ENCODE measurements at regions not wholly inside any gene's neighbourhood (a gene's known extent, or its start where the extent isn't known, plus 50 kb on each side); places are given as distances from the start of the nearest gene placed in this dataset.

- BruUV-seq (replicated peaks): no TSS peak
These were observed 341.8 kb downstream of the MAN2A1 start for GRCh38 chr5:110031402-110032140.

More at GRCh38 chr5:110031402-110032140, 341.8 kb downstream of the MAN2A1 start:
- dilution Hi-C loops (cut with HindIII; ENCODE audit: low sequenced_read_pairs, unreplicated experiment): no loop called here
- TF ChIP-seq CTCF (conservative IDR thresholded peaks at IDR 0.05; ENCODE audit: low read depth, low read length): no peak
- TF ChIP-seq BHLHE40 (IDR thresholded peaks at IDR 0.05; ENCODE audit: low read depth, low read length): no peak
- TF ChIP-seq NFE2L2 (IDR thresholded peaks at IDR 0.05; ENCODE audit: low read depth, low read length): no peak
- no peak for TF ChIP-seq RFX5 (IDR thresholded peaks at IDR 0.05; ENCODE audit: low read depth, low read length)
- no peak for TF ChIP-seq RCOR1 (IDR thresholded peaks at IDR 0.05; ENCODE audit: insufficient replicate concordance, low read length)
- TF ChIP-seq FOS (IDR thresholded peaks at IDR 0.05; ENCODE audit: low read depth, low read length): no peak
- no peak for TF ChIP-seq MAZ (IDR thresholded peaks at IDR 0.05; ENCODE audit: borderline replicate concordance, low read depth, low read length)
- no peak for TF ChIP-seq CEBPB (IDR thresholded peaks at IDR 0.05; ENCODE audit: low read depth, low read length)
- no peak for TF ChIP-seq SMC3 (IDR thresholded peaks at IDR 0.05; ENCODE audit: low read depth, low read length)
- TF ChIP-seq RAD21 (IDR thresholded peaks at IDR 0.05; ENCODE audit: low read length): no peak
- no peak for TF ChIP-seq MXI1 (IDR thresholded peaks at IDR 0.05; ENCODE audit: borderline replicate concordance, low read depth, low read length)
- H3K9me1 ChIP-seq (ENCODE audit: insufficient read depth, low read length): no peaks in the 10 kb centered on the region
- intact Hi-C loops (cut with micrococcal nuclease): no loop called here
- H3K23ac ChIP-seq (ENCODE audit: low read depth, low read length): no peak overlapping the region
- POLR2A ChIA-PET (ENCODE audit: unreplicated experiment): no interaction called here
- no peak overlapping the region for H3K4me3 ChIP-seq (ENCODE audit: insufficient read depth, low read depth, low read length)
- H3K79me1 ChIP-seq (ENCODE audit: low read depth in 1 of 2, low read length in 2 of 2): no peaks in the 10 kb centered on the region
- no peak overlapping the region for H2BK5ac ChIP-seq (ENCODE audit: low read depth, low read length, poor library complexity, severe bottlenecking)
- no peak overlapping the region for H3K14ac ChIP-seq (replicated peaks; ENCODE audit: low read depth, low read length)
- no peak overlapping the region for H2AFZ ChIP-seq (replicated peaks; ENCODE audit: low read length, poor library complexity)
- no peak overlapping the region for H4K5ac ChIP-seq (ENCODE audit: low read depth, low read length)
- H4K91ac ChIP-seq (ENCODE audit: insufficient read depth, low read depth, low read length): no peak overlapping the region
- no peak for ATAC-seq (ENCODE audit: low read depth)
- no peak overlapping the region for H3K4ac ChIP-seq (ENCODE audit: low read depth, low read length)
- H2BK15ac ChIP-seq (ENCODE audit: low read depth, low read length): no peak overlapping the region
- CTCF ChIA-PET: no interaction called here
- H2AK9ac ChIP-seq (replicated peaks; ENCODE audit: low read depth, low read length, poor library complexity): no peak overlapping the region
- H3K4me1 ChIP-seq (ENCODE audit: control insufficient read depth, insufficient read depth, low read length): no peaks in the 10 kb centered on the region
- H2AK5ac ChIP-seq (ENCODE audit: low read depth, low read length): no peak overlapping the region
- H4K20me1 ChIP-seq (ENCODE audit: insufficient read depth, low read length): no peaks in the 10 kb centered on the region
- H3K27me3 ChIP-seq (ENCODE audit: control insufficient read depth, insufficient read depth, low read length): no peaks in the 10 kb centered on the region
- H3K56ac ChIP-seq (ENCODE audit: extremely low read depth, insufficient read depth, low read length): no peak overlapping the region
- H3K4me2 ChIP-seq (ENCODE audit: low read depth, low read length): no peak overlapping the region
- no peak for DNase-seq
- in situ Hi-C loops (cut with MboI; ENCODE audit: low sequenced_read_pairs): no loop called here
- no peak overlapping the region for H3K9ac ChIP-seq (ENCODE audit: low read depth, low read length)
- H3K27ac ChIP-seq (ENCODE audit: insufficient read depth, low read length): no peak overlapping the region
- no peak overlapping the region for H2BK20ac ChIP-seq (ENCODE audit: low read depth, low read length)
- no peak overlapping the region for H4K8ac ChIP-seq (ENCODE audit: low read depth in 2 of 2, low read length in 2 of 2)
- no peaks in the 10 kb centered on the region for H3K36me3 ChIP-seq (ENCODE audit: control insufficient read depth, insufficient read depth, low read length)
- H3K18ac ChIP-seq (ENCODE audit: low read depth, low read length): no peak overlapping the region
- no peak overlapping the region for H2BK120ac ChIP-seq (ENCODE audit: low read depth, low read length)
- H3K9me3 ChIP-seq (ENCODE audit: control insufficient read depth, insufficient read depth, low read length): no peaks in the 10 kb centered on the region

Measured in IMR-90 (cell line).